ENCODE measurements at regions not wholly inside any gene's neighbourhood (a gene's known extent, or its start where the extent isn't known, plus 50 kb on each side); places are given as distances from the start of the nearest gene placed in this dataset.
A peak's percentile ranks its signal among the peaks of the same experiment; 100 is the strongest.

DNA sequence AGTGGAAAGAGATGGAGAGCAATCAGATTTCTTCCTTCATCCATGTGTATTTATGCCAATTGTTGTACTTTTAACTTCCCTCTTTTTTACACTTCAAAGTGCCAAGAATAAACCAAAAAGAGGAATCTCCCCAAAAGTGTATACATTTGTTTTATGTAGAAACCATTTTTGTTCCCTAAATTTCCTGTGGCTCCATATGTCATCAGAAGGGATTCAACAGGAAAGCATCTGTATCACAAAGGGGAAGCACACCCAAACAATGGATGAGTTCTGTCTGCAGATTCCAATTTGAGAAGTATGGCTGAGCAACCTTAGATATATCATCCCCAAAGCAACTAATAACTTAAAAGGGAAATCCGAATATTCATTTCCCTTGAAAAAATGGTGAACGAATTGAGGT lies 275.0 kb downstream of the MREG start:
- Histone ChIP-seq H3K4me1 (ENCODE audit: control insufficient read depth, insufficient read depth, low read length) (no peaks in the 10 kb centered on the region), H3K9me3 (replicated peaks; ENCODE audit: control insufficient read depth, low read depth, low read length) (no peaks in the 10 kb centered on the region), H3K27me3 (ENCODE audit: control insufficient read depth, insufficient read depth, low read length) (no peaks in the 10 kb centered on the region), H3K4me3 (ENCODE audit: low read length) (no peak overlapping the region), H3K36me3 (ENCODE audit: control insufficient read depth, insufficient read depth, low read length) (no peaks in the 10 kb centered on the region), H3K27ac (ENCODE audit: low read length) (no peak overlapping the region)
- peak; percentile 55 for DNase-seq
- no CpG with 5 or more reads among the region's 2 CpGs for WGBS (ENCODE audit: insufficient coverage)

DNA sequence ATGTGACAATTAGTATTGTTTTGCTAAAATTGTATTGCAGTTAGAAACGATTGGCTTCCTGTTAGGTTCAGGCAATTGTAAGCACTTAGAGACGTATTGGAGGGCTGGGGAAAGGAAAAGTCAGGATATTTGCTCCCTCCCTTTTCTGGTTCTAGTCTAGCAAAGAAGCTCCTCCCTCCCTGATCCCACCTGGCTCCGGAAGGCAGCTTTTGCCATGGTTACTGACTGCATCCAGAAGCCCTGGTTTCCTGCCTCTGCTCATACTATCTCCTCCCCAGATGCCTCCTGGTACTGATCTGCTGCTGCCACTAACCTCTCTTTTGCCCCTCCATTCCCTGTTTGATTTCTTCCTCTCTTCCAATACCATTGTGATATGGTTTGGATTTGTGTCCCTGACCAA lies 275.9 kb downstream of the MREG start:
- H3K27ac ChIP-seq (ENCODE audit: low read length): no peak overlapping the region
- H3K4me3 ChIP-seq (ENCODE audit: low read length): no peak overlapping the region
- H3K36me3 ChIP-seq (ENCODE audit: control insufficient read depth, insufficient read depth, low read length): no peaks in the 10 kb centered on the region
- DNase-seq: no peak
- 18% methylated on average over 1 of the region's 3 CpGs for whole genome bisulfite sequencing (ENCODE audit: insufficient coverage)
- H3K9me3 ChIP-seq (replicated peaks; ENCODE audit: control insufficient read depth, low read depth, low read length): no peaks in the 10 kb centered on the region
- no peaks in the 10 kb centered on the region for H3K27me3 ChIP-seq (ENCODE audit: control insufficient read depth, insufficient read depth, low read length)
- H3K4me1 ChIP-seq (ENCODE audit: control insufficient read depth, insufficient read depth, low read length): no peaks in the 10 kb centered on the region

DNA sequence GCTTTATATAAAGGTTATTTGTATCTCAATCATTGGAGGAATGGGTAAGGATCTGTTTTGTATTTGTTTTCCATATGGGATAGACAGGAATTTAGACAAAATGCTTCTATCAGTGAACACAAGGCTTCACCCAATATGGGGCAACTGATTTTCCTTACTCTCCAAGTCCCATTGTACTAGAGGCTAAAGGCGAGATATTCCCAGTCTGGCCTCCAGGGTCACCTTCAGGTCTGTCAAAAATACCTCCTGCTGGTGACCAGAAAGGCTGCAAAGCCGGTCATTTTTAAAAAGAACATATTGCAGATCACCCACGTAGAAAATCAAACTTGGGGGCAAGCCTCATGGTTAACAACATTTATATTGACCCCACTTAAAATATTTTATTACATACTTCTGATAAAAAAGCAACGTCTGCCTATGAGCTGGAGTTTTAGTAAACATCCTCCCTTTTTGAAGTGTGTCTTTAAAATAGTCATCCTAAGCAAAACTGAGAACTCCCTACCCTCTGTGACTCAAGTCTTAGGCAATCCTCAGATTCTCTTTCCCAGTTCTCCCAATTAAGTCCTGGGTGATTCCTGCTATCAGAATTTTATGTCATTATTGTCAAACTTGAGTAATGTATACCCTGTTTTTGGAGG lies 276.6 kb downstream of the MREG start:
- Histone ChIP-seq H3K4me3 (ENCODE audit: low read length) (no peak overlapping the region), H3K36me3 (ENCODE audit: control insufficient read depth, insufficient read depth, low read length) (no peaks in the 10 kb centered on the region), H3K9me3 (replicated peaks; ENCODE audit: control insufficient read depth, low read depth, low read length) (no peaks in the 10 kb centered on the region), H3K4me1 (ENCODE audit: control insufficient read depth, insufficient read depth, low read length) (no peaks in the 10 kb centered on the region), H3K27ac (ENCODE audit: low read length) (no peak overlapping the region), H3K27me3 (ENCODE audit: control insufficient read depth, insufficient read depth, low read length) (no peaks in the 10 kb centered on the region)
- no peak for DNase-seq
- WGBS (ENCODE audit: insufficient coverage): 74% methylated on average over 2 of the region's 4 CpGs

DNA sequence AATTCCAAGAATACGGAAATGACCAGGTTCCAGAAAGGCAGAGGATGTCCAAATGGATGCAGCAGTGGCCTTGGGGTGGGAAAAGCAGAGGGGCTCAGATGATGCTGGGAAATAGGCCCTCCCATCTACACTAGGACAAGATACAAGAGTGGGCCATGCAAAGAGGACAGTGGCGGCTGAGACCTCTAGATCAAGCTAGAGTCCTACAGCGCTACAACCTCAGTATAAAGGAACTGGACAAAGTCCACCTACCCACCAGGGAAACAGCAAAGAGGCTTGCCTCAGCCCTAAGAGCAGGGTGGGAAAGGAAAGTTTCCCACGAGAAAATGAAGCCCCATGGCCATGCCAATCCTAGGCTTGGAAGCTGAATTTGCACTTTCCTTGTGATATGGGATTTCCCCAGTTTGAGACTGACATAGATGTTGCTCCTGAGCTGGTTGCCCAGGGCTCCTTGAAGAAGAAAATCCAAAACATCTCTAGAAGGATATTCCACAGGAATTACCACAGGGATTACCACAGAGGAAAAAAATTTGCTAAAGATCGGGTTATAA lies 282.2 kb downstream of the MREG start:
- H3K36me3 ChIP-seq (ENCODE audit: control insufficient read depth, insufficient read depth, low read length): no peaks in the 10 kb centered on the region
- H3K4me1 ChIP-seq (ENCODE audit: control insufficient read depth, insufficient read depth, low read length): no peaks in the 10 kb centered on the region
- no peaks in the 10 kb centered on the region for H3K27me3 ChIP-seq (ENCODE audit: control insufficient read depth, insufficient read depth, low read length)
- 92% methylated on average over 1 of the region's 5 CpGs for WGBS (ENCODE audit: insufficient coverage)
- DNase-seq: no peak
- H3K27ac ChIP-seq (ENCODE audit: low read length): no peak overlapping the region
- no peaks in the 10 kb centered on the region for H3K9me3 ChIP-seq (replicated peaks; ENCODE audit: control insufficient read depth, low read depth, low read length)
- no peak overlapping the region for H3K4me3 ChIP-seq (ENCODE audit: low read length)

DNA sequence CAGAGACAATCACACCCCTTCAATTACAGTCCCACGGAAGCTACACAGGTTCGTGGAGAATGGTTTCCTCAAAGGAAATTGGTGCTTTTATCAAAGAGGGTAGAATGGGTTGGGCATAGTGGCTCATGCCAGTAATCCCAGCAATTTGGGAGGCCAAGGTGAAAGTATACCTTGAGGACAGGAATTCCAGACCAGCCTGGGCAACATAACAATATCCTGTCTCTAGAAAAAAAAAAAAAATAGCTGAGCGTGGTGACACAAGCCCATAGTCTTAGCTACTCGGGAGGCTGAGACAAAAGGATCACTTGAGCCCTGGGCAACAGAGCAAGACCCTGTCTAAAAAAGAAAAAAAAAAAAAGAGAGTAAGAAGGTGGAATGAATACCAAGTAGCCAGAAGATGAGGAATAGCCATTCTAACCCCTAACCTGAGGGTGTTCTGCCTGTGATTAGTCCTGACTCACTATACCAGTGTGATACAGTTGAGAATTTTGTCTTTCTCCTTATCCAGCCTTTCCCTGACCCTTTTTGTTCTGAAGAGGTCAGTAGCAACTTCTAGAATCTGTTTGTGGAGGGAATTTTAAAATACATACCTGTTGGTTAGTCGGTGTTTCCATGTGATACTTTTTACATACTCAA lies 283.2 kb downstream of the MREG start:
- no CpG with 5 or more reads among the region's 5 CpGs for WGBS (ENCODE audit: insufficient coverage)
- no peaks in the 10 kb centered on the region for H3K36me3 ChIP-seq (ENCODE audit: control insufficient read depth, insufficient read depth, low read length)
- DNase-seq: no peak
- H3K4me1 ChIP-seq (ENCODE audit: control insufficient read depth, insufficient read depth, low read length): no peaks in the 10 kb centered on the region
- no peaks in the 10 kb centered on the region for H3K27me3 ChIP-seq (ENCODE audit: control insufficient read depth, insufficient read depth, low read length)
- no peak overlapping the region for H3K4me3 ChIP-seq (ENCODE audit: low read length)
- no peak overlapping the region for H3K27ac ChIP-seq (ENCODE audit: low read length)
- no peaks in the 10 kb centered on the region for H3K9me3 ChIP-seq (replicated peaks; ENCODE audit: control insufficient read depth, low read depth, low read length)

DNA sequence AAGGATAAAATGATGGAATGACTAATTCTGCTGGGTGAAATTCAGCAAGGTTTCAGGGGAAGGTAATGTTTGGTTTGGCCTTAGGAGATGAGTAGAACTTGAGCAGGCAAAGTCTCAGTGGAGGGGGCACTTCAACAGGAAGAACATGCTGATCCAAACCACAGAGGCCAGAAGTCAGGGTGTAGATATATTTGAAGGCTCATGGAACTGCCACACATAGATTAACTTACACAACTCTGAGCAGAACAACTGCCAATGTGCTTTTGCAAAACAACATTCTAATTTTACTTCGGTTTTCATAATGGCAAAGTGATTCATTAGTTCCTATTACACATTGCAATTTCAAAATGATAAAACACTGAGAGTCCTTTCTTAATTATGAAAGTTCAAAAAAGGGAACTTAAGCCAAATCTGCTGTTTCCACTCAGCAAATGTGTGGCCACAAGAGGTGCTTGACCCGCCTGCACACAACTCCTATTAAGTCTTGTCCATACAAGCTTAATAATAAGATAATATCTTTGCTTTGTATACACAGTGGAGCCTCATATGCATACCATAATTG lies 284.8 kb downstream of the MREG start:
- Histone ChIP-seq H3K9me3 (replicated peaks; ENCODE audit: control insufficient read depth, low read depth, low read length) (no peaks in the 10 kb centered on the region), H3K36me3 (ENCODE audit: control insufficient read depth, insufficient read depth, low read length) (no peaks in the 10 kb centered on the region), H3K27me3 (ENCODE audit: control insufficient read depth, insufficient read depth, low read length) (no peaks in the 10 kb centered on the region), H3K27ac (ENCODE audit: low read length) (no peak overlapping the region), H3K4me1 (ENCODE audit: control insufficient read depth, insufficient read depth, low read length) (no peaks in the 10 kb centered on the region), H3K4me3 (ENCODE audit: low read length) (no peak overlapping the region)
- WGBS (ENCODE audit: insufficient coverage): no CpG with 5 or more reads among the region's 2 CpGs
- no peak for DNase-seq

DNA sequence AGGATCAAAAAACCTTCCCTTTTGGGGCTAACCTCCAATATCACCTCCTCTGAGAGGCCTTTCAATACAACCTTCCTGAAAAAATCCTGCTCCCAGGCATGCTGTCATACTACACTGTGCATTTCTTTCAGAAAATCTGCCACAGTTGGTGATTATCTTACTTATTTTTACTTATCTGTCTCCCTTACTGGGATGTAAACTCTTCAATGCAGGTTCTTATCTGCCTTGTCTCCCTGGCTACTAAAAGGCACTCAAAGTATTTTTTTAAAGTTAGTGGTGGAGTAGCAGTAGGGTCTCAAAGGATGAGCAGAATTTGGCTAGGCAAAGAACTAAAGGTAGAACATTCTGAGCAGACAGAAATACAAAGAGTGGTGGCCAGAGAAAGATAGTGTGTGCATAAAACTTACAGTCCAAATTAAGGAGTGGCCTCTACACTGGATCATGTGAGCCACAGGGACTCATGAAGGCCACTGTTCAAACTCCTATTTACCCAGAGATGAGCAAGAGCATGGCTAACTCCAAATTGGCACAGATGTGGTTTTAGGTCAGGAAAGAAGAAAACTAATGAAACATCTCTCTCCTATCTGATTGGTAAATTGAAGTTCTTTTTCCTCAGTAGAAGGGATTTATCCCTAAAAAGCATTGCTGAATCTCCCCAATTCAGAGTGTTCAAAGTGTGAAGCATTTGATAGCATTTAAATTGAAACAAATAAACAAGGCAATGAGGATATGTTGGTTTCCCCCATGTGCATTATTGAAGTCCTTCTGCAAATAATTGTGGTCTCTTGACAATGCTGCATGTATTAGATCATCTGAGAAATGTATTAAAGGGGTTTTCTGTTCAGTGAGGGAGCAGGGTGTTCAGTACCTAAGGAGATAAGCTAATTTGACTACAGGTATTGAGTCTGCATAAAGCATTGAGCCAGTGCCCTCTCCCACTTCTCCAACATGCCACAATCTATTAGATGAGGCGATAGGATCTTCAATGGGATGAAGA lies 285.5 kb downstream of the MREG start:
- WGBS (ENCODE audit: insufficient coverage): no CpG with 5 or more reads among the region's 1 CpG
- Histone ChIP-seq H3K4me3 (ENCODE audit: low read length) (no peak overlapping the region), H3K9me3 (replicated peaks; ENCODE audit: control insufficient read depth, low read depth, low read length) (no peaks in the 10 kb centered on the region), H3K27me3 (ENCODE audit: control insufficient read depth, insufficient read depth, low read length) (no peaks in the 10 kb centered on the region), H3K27ac (ENCODE audit: low read length) (no peak overlapping the region), H3K36me3 (ENCODE audit: control insufficient read depth, insufficient read depth, low read length) (no peaks in the 10 kb centered on the region), H3K4me1 (ENCODE audit: control insufficient read depth, insufficient read depth, low read length) (no peaks in the 10 kb centered on the region)
- DNase-seq: no peak

DNA sequence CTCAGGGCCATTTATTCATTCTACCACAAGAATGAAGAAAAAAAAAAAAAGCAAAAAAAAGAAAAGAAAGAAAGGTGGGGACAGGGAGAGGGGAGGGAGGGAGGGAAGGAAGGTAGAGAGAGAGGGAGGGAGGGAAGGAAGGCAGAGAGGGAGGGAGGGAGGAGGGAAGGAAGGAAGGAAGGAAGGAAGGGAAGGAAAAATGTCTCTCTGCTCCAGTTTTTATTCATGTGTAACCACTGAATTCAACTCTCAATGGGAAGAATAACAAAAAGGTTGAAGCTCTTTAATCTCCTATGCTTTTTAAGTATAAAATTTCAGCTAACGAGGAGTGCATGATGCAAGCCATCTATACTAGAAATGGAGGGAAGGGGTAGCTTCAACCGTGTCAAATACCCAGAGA lies 287.3 kb downstream of the MREG start:
- no peak for DNase-seq
- Histone ChIP-seq H3K27ac (ENCODE audit: low read length) (no peak overlapping the region), H3K9me3 (replicated peaks; ENCODE audit: control insufficient read depth, low read depth, low read length) (no peaks in the 10 kb centered on the region), H3K27me3 (ENCODE audit: control insufficient read depth, insufficient read depth, low read length) (no peaks in the 10 kb centered on the region), H3K4me3 (ENCODE audit: low read length) (no peak overlapping the region), H3K4me1 (ENCODE audit: control insufficient read depth, insufficient read depth, low read length) (no peaks in the 10 kb centered on the region), H3K36me3 (ENCODE audit: control insufficient read depth, insufficient read depth, low read length) (no peaks in the 10 kb centered on the region)
- WGBS (ENCODE audit: insufficient coverage): no CpG with 5 or more reads among the region's 2 CpGs

DNA sequence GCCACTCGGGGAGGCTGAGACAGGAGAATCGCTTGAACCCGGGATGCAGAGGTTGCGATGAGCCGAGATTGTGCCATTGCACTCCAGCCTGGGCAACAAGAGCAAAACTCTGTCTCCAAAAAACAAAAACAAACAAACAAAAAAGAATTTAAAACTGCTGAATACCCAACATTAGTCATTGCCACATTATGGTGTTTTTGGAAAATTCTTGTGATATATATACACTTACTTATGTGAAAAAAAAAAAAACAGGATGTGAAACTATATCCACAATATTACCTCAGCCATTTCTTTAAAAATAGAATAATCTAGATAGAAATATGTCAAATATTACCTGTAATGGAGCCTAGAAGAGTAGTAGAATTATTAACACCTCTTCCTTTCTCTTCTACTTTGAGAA lies 288.3 kb upstream of the FN1 start:
- no peak overlapping the region for H3K27ac ChIP-seq (ENCODE audit: low read length)
- H3K4me1 ChIP-seq (ENCODE audit: control insufficient read depth, insufficient read depth, low read length): no peaks in the 10 kb centered on the region
- no peak for DNase-seq
- H3K27me3 ChIP-seq (ENCODE audit: control insufficient read depth, insufficient read depth, low read length): no peaks in the 10 kb centered on the region
- no CpG with 5 or more reads among the region's 5 CpGs for WGBS (ENCODE audit: insufficient coverage)
- no peaks in the 10 kb centered on the region for H3K9me3 ChIP-seq (replicated peaks; ENCODE audit: control insufficient read depth, low read depth, low read length)
- H3K36me3 ChIP-seq (ENCODE audit: control insufficient read depth, insufficient read depth, low read length): no peaks in the 10 kb centered on the region
- no peak overlapping the region for H3K4me3 ChIP-seq (ENCODE audit: low read length)

DNA sequence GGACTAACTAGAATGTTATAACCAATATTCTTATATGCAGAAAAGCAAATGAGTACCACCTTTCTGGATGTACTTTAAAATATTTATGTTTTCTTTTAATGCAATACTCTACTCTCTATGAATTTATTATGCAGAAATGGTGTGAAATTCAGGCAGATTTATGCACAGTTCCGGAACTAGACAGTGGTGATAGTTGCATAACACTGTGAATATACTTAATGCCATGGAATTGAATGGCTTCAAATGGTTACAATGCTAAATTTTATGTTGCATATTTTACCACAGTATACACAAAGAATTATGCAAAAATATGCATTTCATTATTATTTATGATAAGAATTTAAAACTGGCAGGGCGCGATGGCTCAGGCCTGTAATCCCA lies 287.8 kb upstream of the FN1 start:
- H3K4me1 ChIP-seq (ENCODE audit: control insufficient read depth, insufficient read depth, low read length): no peaks in the 10 kb centered on the region
- DNase-seq: no peak
- no peaks in the 10 kb centered on the region for H3K36me3 ChIP-seq (ENCODE audit: control insufficient read depth, insufficient read depth, low read length)
- no peak overlapping the region for H3K27ac ChIP-seq (ENCODE audit: low read length)
- no peak overlapping the region for H3K4me3 ChIP-seq (ENCODE audit: low read length)
- H3K9me3 ChIP-seq (replicated peaks; ENCODE audit: control insufficient read depth, low read depth, low read length): no peaks in the 10 kb centered on the region
- no peaks in the 10 kb centered on the region for H3K27me3 ChIP-seq (ENCODE audit: control insufficient read depth, insufficient read depth, low read length)
- no CpG with 5 or more reads among the region's 3 CpGs for WGBS (ENCODE audit: insufficient coverage)

Measured in muscle of leg (tissue), 3 donors.